ENCODE measurements at regions not wholly inside any gene's neighbourhood (a gene's known extent, or its start where the extent isn't known, plus 50 kb on each side); places are given as distances from the start of the nearest gene placed in this dataset.

DNA sequence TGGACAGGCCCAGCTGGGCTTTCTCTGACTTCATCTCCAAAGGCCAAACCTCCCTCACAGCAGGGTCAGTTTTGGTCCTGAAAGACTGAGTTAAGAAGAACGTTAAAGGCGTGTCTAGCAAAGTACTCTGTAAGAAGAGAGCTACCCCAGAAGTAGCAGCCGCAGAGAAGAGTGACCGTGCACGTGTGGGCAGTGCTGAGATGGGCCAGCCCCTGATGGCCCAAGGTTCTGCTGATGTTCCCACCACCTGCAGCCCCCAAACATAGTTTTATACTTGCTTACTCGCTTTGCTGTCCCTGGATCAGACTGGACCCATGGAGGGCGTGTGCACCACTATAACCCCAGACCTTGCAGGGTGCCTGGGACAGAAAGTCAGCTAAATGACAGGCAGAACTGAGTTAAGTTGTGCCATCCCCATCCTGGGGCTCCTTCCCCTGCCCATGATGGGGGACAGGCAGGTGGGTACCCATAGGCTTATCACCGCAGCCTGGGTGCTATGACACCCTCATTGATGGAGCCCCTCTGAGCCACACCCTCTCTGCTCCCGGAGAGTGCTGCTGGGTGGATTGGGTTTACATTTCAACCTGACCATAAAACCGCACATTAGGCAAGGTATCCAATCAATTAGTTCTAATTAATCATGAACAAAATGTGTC, 367.3 kb upstream of the HS6ST1 start:
- DNase-seq (ENCODE audit: extremely low spot score): no peak
- 91% methylated on average over 10 of the region's 10 CpGs for WGBS
- no peak overlapping the region for H3K27ac ChIP-seq (ENCODE audit: low read depth)
- H3K36me3 ChIP-seq (ENCODE audit: insufficient read depth): no peaks in the 10 kb centered on the region
- H3K4me3 ChIP-seq (ENCODE audit: low read depth, low read length): no peak overlapping the region
- no peaks in the 10 kb centered on the region for H3K4me1 ChIP-seq (ENCODE audit: insufficient read depth)

DNA sequence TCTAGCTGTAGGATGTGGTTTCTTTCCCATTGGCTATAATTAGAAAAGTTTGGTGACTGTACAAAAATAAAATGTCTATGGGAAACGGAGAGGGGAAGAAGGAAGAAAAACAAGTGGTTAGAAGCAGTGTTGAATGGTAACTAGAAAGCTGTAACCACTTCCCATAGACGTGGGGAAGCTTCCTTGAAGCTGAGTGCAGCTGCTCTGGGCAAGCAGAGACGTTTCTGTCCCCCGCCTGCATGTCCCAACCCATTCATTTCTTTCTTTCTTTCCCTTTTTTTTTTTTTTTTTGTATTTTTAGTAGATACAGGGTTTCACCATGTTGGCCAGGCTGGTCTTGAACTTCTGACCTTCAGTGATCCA, 367.8 kb upstream of the HS6ST1 start:
- 56% methylated on average over 4 of the region's 4 CpGs for WGBS
- no peak for DNase-seq (ENCODE audit: extremely low spot score)
- H3K36me3 ChIP-seq (ENCODE audit: insufficient read depth): no peaks in the 10 kb centered on the region
- no peak overlapping the region for H3K27ac ChIP-seq (ENCODE audit: low read depth)
- H3K4me1 ChIP-seq (ENCODE audit: insufficient read depth): no peaks in the 10 kb centered on the region
- no peak overlapping the region for H3K4me3 ChIP-seq (ENCODE audit: low read depth, low read length)

DNA sequence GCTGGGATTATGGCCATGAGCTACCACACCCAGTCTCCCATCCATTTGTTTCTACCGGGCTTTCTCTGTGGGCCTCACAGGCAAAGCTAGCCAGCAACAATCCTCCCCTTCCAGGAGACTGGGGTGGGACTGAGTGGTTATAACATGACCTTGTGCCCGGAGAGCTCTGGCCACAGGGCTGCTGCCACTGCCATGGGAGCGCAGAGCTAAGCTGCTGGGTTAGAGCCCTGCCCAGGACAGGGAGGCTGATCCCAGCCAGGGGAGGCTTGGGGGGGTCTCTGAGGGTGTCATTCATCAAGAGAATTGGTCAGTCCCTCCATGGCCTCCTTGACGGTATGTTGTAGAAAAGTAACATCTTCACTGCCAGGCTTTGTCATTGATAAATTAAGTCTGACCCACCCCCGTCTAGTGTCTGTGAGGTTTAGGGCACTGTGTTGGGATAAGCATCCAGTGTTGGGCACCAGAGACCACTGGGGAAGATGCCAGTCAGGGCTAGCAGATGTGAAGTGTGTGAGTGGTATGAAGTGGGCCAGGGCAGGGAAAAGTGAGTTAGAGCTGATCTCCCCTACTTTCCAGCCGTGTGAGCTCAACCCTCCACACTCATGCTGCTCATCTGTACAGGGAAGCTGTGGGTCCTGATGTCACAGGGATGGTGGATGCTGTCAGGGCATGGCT, 368.4 kb upstream of the HS6ST1 start:
- H3K36me3 ChIP-seq (ENCODE audit: insufficient read depth): no peaks in the 10 kb centered on the region
- no peak for DNase-seq (ENCODE audit: extremely low spot score)
- no peak overlapping the region for H3K27ac ChIP-seq (ENCODE audit: low read depth)
- H3K4me1 ChIP-seq (ENCODE audit: insufficient read depth): no peaks in the 10 kb centered on the region
- H3K4me3 ChIP-seq (ENCODE audit: low read depth, low read length): no peak overlapping the region
- WGBS: 87% methylated on average over 6 of the region's 6 CpGs

DNA sequence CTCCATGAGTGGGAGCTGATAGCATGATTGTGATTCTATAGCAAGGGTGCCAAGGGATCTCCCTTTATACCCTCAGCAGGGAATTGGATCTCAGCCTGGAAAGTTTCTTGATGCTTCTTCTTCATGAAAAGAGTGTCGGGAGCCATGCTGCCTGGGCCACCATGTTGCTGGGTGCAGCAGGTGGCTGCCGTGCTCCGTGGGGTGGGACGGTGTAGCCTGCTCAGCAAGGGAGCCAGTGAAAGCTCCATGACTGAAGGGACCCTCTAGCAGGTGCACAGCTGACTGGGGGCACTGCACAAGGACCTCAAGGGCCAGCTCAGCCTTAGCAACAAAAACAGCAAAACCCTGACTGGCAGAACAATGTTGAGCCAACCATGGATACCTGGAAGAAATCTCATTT, 368.9 kb upstream of the HS6ST1 start:
- 96% methylated on average over 4 of the region's 4 CpGs for WGBS
- Histone ChIP-seq H3K4me1 (ENCODE audit: insufficient read depth) (no peaks in the 10 kb centered on the region), H3K27ac (ENCODE audit: low read depth) (no peak overlapping the region), H3K4me3 (ENCODE audit: low read depth, low read length) (no peak overlapping the region), H3K36me3 (ENCODE audit: insufficient read depth) (no peaks in the 10 kb centered on the region)
- DNase-seq (ENCODE audit: extremely low spot score): no peak

DNA sequence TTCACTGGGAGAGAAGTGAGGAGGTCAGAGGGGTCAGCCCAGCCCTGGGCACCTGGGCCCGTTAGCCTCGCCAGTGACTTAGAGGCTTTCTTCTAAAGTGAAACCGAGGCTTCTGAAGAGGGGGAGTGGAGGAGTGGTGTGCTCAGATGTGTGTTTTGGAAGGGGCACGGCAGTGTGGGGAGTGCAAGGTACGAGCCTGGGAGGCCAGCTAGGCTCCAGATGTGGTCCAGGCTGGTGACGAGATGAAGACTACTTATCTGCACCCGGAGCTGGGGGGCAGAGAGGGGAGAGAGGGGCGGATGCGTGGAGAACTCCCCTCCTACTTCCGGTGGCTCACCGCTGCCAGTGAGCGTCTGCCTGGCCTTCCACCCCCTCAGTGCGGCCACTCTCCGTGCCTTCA, 371.3 kb upstream of the HS6ST1 start:
- Histone ChIP-seq H3K4me3 (ENCODE audit: low read depth, low read length) (no peak overlapping the region), H3K4me1 (ENCODE audit: insufficient read depth) (no peaks in the 10 kb centered on the region), H3K36me3 (ENCODE audit: insufficient read depth) (no peaks in the 10 kb centered on the region), H3K27ac (ENCODE audit: low read depth) (no peak overlapping the region)
- 91% methylated on average over 14 of the region's 14 CpGs for WGBS
- DNase-seq (ENCODE audit: extremely low spot score): no peak

DNA sequence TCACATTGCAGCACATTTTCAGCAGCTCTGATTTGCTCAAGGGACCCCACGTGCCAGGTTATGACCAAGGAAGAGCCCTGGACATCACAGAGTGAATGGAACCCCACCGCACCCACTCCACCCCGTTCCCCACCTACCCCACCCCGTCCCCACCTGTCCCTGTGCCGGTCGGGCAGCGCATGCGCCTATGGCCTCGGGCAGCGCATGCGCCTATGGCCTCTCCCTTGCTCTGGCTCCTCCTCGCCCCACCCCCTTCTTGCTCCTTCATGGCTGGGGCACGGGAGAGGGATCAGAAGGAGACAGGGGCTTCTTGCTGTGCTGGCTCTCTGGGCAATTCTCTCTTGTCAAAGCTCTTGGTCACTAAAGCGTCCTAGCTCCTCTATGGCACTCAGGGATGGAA, 371.8 kb upstream of the HS6ST1 start:
- 96% methylated on average over 14 of the region's 14 CpGs for WGBS
- H3K4me1 ChIP-seq (ENCODE audit: insufficient read depth): no peaks in the 10 kb centered on the region
- no peak for DNase-seq (ENCODE audit: extremely low spot score)

DNA sequence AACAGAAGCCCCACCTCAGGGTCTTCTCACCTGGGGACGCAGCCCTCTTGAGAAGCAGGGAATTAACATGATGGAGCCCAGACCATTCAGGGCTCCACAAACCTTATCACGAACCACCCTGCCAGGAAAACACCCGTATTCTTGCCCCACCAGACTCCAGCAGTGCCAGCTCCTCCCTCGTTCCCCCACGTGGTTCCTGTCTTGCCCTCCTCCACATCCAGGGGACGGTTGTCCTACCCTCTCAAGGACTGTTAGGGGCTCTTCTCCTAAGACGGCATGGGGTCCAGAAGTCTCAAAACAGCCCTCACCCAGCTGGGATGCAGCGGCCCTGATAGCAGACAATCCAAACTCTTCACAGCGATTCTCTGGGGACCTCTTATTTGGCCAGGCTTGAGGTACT, 372.2 kb upstream of the HS6ST1 start:
- no peak for DNase-seq (ENCODE audit: extremely low spot score)
- Histone ChIP-seq H3K4me3 (ENCODE audit: low read depth, low read length) (no peak overlapping the region), H3K36me3 (ENCODE audit: insufficient read depth) (no peaks in the 10 kb centered on the region), H3K27ac (ENCODE audit: low read depth) (no peak overlapping the region), H3K4me1 (ENCODE audit: insufficient read depth) (no peaks in the 10 kb centered on the region)
- 92% methylated on average over 9 of the region's 9 CpGs for WGBS

More for the DNA sequence above, 371.8 kb upstream of the HS6ST1 start:
- H3K36me3 ChIP-seq (ENCODE audit: insufficient read depth): no peaks in the 10 kb centered on the region
- H3K27ac ChIP-seq (ENCODE audit: low read depth): no peak overlapping the region
- H3K4me3 ChIP-seq (ENCODE audit: low read depth, low read length): no peak overlapping the region

DNA sequence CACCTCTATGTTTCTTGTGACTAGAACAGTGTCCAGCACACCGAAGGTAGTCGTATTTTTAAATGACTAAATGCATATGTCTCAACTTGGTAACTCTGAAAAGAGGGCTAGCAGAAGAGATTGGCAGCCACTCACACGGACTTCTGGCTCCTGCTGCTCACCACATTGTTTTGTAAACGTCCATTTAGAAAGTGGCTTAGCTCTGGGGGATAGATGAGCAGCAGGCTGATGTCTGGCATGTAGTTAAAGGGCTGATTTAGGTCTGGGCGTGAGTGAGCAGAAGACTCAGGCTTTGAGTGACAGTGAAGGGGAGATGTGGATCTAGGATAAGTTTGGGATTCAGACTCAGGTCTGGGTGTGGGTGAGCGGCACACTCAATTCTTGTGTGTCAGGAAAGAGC, 372.9 kb upstream of the HS6ST1 start:
- no peaks in the 10 kb centered on the region for H3K36me3 ChIP-seq (ENCODE audit: insufficient read depth)
- 71% methylated on average over 6 of the region's 6 CpGs for WGBS
- H3K27ac ChIP-seq (ENCODE audit: low read depth): no peak overlapping the region
- no peak overlapping the region for H3K4me3 ChIP-seq (ENCODE audit: low read depth, low read length)
- DNase-seq (ENCODE audit: extremely low spot score): no peak
- H3K4me1 ChIP-seq (ENCODE audit: insufficient read depth): no peaks in the 10 kb centered on the region

DNA sequence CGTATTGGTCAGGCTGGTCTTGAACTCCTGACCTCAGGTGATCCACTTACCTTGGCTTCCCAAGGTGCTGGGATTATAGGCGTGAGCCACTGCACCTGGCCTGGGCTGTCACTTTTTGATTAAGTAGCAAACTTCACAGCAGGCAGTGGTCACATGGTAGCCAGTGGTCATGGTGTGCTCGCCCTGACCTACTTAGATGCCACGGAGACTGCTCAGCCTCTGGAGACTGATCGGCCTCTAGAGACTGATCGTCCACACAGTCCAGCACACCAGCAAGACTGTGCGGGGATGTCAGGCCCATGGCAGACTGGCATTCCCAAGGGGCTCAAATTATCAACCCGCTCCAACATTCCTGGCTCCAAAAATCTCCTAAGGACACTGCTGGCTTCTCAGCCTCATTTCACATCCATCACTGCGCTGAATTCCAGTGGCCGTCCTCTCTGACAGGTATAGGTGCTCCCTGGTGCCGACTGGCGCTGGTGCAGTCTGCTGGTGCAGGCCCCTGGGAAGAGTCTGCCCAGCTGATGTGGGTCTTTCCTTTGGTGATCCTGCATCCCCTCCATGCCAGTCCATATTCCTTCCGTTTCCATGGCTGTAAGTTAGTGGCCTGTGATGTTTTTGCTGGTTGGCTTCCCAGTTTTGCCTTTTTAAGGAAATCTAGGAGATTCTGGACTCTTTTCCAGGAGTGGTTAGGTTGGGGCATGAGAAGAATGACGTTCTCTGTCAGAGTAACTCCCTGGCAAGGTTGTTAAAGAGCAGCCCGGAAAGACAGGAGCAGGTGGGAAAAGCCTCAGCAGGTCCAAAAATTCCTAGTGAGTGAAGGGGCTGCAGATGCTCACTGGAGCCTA, 374.5 kb upstream of the HS6ST1 start:
- WGBS: 82% methylated on average over 15 of the region's 15 CpGs
- Histone ChIP-seq H3K36me3 (ENCODE audit: insufficient read depth) (no peaks in the 10 kb centered on the region), H3K27ac (ENCODE audit: low read depth) (no peak overlapping the region), H3K4me1 (ENCODE audit: insufficient read depth) (no peaks in the 10 kb centered on the region), H3K4me3 (ENCODE audit: low read depth, low read length) (no peak overlapping the region)
- no peak for DNase-seq (ENCODE audit: extremely low spot score)

DNA sequence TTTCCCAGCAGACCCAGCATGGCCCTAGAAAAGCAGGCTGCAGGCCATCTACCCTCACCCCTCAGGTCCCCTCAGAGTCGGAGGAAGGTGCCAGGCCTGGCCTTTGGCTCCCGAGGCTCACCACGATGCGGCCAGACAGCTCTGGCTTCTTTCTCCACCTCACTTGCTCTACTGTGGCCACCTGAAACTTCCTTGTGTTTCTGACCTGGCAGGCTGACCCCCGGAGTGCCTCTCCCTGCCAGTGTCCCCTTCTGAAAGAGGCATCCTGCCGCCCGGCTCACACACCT, 375.0 kb upstream of the HS6ST1 start:
- no peak overlapping the region for H3K4me3 ChIP-seq (ENCODE audit: low read depth, low read length)
- 75% methylated on average over 7 of the region's 7 CpGs for WGBS
- H3K36me3 ChIP-seq (ENCODE audit: insufficient read depth): no peaks in the 10 kb centered on the region
- H3K27ac ChIP-seq (ENCODE audit: low read depth): no peak overlapping the region
- H3K4me1 ChIP-seq (ENCODE audit: insufficient read depth): no peaks in the 10 kb centered on the region
- no peak for DNase-seq (ENCODE audit: extremely low spot score)

DNA sequence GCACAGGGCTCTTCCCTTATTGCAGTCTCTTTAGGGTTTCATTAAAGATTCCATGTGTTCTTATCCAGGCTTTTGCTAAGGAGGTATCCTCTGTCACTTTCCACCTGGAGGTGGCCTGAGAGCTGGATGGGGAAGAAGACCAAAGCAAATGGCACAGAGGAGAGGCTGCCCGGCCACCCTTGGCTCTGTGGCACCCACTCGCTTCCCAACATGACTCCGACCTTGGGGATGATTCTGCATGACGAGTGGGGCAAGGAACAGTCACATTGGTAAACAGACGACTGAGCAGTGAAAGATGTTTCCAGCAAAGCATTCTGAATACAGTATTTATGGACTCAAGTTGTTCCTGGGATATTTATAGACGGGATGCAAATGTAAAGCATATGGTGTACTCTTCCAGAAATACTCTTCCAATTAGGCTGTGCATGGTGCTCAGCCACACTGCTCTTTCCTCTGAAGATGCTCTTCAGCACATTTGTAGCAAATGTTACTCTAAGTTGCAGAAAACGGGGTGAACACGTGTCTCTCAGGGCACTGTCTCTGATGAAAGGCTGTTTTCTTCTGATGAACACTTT, 377.1 kb upstream of the HS6ST1 start:
- no peak for DNase-seq (ENCODE audit: extremely low spot score)

DNA sequence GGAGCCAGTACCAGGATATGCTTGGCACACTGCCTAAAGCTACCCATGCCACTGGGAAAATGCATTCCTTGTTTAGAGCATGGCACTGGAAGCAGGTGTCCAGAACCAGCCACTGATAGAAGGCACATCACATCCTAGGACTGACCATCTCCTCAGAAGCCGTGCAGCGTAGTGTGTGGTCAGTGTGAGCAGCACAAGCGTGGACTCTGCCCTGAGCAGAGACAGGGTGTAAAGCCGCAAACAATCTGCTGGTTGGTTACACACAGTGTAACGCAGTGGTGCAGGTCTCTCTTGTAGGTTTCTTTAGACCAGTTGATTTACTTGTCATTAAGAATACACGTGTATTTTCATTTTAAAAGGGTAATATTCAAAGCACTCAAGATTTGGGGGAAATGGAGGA, 377.8 kb upstream of the HS6ST1 start:
- no peak overlapping the region for H3K27ac ChIP-seq (ENCODE audit: low read depth)
- H3K4me1 ChIP-seq (ENCODE audit: insufficient read depth): no peaks in the 10 kb centered on the region
- DNase-seq (ENCODE audit: extremely low spot score): no peak
- H3K4me3 ChIP-seq (ENCODE audit: low read depth, low read length): no peak overlapping the region
- H3K36me3 ChIP-seq (ENCODE audit: insufficient read depth): no peaks in the 10 kb centered on the region
- WGBS: 92% methylated on average over 6 of the region's 6 CpGs

More for the DNA sequence above, 377.1 kb upstream of the HS6ST1 start:
- H3K27ac ChIP-seq (ENCODE audit: low read depth): no peak overlapping the region
- no peaks in the 10 kb centered on the region for H3K4me1 ChIP-seq (ENCODE audit: insufficient read depth)
- no peaks in the 10 kb centered on the region for H3K36me3 ChIP-seq (ENCODE audit: insufficient read depth)
- no peak overlapping the region for H3K4me3 ChIP-seq (ENCODE audit: low read depth, low read length)
- 74% methylated on average over 8 of the region's 8 CpGs for WGBS

DNA sequence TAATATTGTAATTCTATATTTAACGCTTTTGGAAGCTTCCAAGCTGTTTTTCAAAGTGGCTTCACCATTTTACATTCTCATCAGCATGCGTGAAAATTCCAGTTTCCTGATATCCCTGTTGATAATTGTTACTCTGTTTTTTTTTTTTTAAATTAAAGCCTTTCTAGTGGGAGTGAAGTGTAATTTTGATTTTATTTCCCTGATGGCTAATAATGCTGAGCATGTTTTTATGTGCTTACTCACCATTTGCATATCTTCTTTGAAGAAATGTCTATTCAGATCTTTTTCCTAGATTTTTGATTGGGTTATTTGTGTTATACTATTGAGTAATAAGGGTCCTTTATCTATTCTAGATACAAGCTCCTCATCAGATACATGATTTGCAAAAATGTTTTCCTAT, 382.8 kb upstream of the HS6ST1 start:
- Histone ChIP-seq H3K4me3 (ENCODE audit: low read depth, low read length) (no peak overlapping the region), H3K27ac (ENCODE audit: low read depth) (no peak overlapping the region), H3K36me3 (ENCODE audit: insufficient read depth) (no peaks in the 10 kb centered on the region), H3K4me1 (ENCODE audit: insufficient read depth) (no peaks in the 10 kb centered on the region)
- no peak for DNase-seq (ENCODE audit: extremely low spot score)
- WGBS: 89% methylated on average over 2 of the region's 2 CpGs

DNA sequence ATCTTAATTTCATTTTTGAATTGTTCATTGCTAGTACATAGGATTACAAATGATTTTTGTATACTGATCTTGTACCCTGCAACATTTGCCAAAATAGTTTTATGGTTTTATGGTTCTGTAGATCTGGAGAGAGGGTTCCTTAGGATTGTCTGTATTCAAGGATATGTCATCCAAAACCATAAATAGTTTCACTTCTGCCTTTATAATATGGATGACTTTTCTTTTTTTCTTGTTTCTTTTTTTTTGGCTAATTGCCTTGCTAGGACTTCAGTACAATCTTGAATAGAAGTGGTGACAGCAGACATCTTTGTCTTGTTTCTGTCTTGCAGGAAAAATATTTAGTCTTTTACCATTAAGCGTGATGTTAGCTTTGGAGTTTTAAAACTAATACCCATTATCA, 383.9 kb upstream of the HS6ST1 start:
- DNase-seq (ENCODE audit: extremely low spot score): no peak
- Histone ChIP-seq H3K4me1 (ENCODE audit: insufficient read depth) (no peaks in the 10 kb centered on the region), H3K36me3 (ENCODE audit: insufficient read depth) (no peaks in the 10 kb centered on the region), H3K27ac (ENCODE audit: low read depth) (no peak overlapping the region), H3K4me3 (ENCODE audit: low read depth, low read length) (no peak overlapping the region)
- 32% methylated on average over 1 of the region's 1 CpG for WGBS

All from urinary bladder (tissue), 3 donors.